ENCODE measurements at regions not wholly inside any gene's neighbourhood (a gene's known extent, or its start where the extent isn't known, plus 50 kb on each side); places are given as distances from the start of the nearest gene placed in this dataset.

GRCh38 chr6:170212956-170213636, 77.8 kb downstream of the DLL1 start:
- DNase-seq, result no peak

DNA sequence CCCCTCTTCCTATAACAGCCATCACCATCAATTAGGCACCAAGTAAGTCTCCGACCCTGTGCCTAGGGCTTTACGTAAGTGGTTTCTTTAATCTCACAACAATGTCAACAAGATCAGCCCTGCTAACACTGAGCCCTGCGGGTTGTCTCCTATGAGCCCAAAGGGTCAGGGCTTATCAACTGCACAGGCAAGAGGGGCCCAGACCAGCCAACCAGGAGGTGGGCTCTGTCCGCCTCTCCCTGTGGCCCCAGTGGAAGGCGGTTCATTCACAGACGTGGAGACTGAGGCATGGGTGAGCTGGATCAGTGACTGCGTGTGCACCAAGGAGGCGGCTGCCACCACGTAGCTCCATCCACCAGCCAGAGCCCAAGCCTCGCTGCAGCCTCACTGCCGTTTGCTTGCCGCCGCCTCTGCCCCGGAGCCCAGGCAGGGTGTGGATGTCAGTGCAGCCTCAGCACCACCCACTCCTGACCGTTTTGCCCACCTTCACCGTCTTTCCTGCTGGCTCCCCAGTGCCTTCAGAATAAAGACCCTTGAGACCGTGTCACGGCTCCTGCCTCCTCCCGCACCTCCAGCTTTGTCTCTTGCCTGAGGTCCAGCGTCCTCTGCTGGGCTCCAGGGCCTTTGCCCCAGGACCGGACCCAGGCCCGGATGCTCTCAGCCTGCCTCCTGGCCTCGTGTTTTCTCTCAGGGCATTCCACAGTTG, 78.7 kb downstream of the DLL1 start:
- DNase-seq, result no peak

- no peak for DNase-seq
Measured at GRCh38 chr6:170211404-170212025, 79.4 kb downstream of the DLL1 start.

GRCh38 chr6:170210651-170211403, 80.1 kb downstream of the DLL1 start:
- no peak for DNase-seq

GRCh38 chr6:170210026-170210390, 80.9 kb downstream of the DLL1 start:
- no peak for DNase-seq

- no peak for DNase-seq
Measured at GRCh38 chr6:170209354-170210025, 81.4 kb downstream of the DLL1 start.

GRCh38 chr6:170208651-170209353, 82.1 kb downstream of the DLL1 start:
- no peak for DNase-seq

DNA sequence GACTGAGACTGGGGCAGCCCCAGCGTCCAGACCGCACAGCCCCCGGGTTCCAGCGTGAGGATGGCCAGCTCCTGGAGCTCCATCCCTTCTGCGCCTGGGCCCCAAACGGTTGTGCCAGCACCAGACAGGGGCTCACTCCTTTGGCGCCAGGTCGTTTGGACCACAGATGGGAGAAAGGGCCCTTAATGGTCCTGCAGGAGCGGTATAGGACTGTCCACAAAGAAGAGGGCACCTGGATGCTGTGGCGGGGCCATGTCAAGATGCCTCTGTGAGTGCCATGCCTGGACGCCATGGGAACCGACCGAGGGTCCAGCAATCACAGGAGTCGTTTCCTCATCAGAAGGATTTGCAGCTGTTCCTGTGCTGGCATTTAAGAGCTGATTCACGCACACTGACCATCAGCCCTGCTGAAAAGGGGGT, 82.7 kb downstream of the DLL1 start:
- no peak for DNase-seq

- no peak for DNase-seq
Measured at GRCh38 chr6:170207586-170208181, 83.2 kb downstream of the DLL1 start.

- no peak for DNase-seq
Measured at GRCh38 chr6:170206851-170207431, 83.9 kb downstream of the DLL1 start.

DNA sequence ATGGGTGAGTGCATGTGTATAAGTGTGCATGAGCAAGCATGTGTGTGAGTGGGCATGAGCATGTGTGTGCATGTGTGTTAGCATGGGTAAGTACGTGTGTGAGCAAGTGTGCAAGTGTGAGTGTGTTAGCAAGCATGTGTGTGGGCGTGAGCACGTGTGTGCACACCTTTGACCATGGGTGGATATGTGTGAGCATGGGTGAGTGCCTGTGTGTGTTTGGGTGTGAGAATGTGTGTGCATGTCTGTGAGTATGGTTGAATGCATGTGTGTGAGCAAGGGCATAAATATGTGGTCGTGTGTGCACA, 84.6 kb downstream of the DLL1 start:
- no peak for DNase-seq

DNA sequence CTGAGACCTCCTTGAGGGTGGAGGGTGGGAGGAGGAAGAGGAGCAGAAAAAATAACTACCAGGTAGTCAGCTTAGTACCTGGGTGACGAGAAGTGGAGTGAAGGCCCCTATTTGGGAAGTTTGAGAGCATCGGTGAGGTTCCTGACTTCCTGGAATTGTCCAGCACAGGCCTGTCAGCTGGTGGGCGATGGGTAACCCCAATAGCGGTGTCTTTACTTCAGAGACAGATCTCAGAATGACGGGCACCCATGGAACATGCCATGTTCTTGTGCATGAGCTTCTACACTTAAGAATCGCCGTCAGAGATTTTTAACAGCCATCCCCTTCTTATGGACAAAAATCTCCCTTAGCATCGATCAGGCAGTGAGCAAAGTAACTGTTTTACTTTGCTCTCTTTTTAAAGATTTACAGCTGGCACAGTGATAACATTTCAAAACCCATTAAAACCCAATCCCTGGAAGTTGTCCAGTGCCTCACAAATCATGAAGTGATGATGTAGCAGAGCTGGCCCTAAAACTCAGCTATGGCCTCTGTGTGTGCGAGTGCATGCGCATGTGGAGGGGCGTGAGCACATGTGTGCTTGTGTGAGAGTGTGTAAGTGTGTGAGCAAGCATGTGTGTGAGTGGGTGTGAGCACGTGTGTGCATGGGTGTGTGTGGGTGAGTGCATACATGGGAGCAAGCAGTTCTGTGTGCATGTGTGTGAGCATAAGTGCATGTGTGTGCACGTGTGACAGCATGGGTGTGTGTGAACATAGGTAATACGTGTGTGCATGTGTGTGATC, 85.2 kb downstream of the DLL1 start:
- no peak for DNase-seq

- no peak for DNase-seq
Measured at GRCh38 chr6:170205126-170205525, 85.8 kb downstream of the DLL1 start.

DNA sequence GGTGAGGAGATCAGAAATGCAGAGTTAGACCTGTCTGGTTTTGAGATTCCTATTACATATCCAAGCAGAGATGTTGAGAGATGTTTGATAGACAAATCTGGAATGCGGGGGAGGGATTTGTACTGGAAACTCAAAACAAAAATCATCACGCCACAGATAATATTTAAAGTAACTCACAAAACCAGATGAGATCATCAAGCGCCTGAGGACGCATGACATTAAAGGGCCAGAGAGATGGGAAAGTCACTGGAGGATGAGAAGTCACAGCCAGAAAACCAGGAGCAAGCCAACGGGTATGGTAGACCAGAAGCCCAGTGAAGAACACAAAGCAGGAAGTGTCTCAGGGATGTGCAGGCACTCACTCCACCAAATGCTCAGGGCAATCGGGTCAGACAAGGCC, 87.7 kb downstream of the DLL1 start:
- DNase-seq, result no peak

DNA sequence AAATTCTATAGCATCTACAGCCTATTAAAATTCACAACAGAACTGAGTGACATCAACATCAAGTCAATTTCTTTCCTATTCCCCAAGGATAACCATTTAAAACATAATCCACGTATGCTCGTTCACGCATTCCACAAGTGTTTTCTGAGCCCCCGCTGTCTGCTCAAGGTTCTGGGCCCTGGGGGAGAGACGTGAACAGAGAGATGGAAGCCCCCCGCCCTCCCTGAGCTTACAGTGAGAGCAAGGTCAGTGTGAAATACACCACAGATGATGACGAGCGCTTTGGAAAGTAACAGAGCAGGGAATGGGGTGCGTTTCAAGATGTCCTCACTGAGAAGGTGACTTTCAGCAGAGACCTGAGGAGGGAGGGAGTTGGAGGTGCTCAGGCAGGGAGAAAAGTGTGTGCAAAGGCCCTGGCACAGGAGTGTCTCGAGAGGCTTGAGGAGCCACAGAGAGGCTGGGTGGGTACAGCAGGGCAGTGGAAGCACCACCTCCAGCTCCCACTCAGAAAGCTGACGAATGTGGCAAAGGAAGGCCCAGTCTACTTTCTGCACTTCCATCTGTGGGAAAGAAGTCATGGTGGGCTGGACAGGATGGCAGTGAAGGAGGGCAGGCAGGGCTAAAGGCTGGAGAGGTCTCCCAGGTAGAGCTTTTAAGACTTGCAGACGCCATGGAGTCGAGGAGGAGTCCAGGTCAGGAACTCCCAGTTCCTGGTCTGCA, 88.3 kb downstream of the DLL1 start:
- no peak for DNase-seq

DNA sequence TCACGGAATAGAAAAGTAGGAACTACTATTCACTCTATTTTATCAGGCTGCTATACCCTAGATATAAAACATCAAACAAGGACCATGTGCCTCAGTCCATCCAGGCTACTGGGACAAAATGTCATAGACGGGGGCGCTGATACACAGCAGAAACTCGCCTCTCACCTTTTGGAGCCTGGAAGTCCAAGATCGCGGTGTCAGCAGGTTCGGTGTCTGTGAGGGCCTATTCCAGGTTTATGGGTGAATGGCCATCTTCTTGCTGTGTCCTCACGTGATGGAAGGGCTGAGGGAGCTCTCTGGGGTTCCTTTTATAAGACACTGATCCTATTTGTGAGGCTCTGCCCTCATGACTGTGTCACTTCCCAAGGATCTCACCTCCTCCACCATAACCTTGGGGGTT, 89.5 kb downstream of the DLL1 start:
- no peak for DNase-seq

DNA sequence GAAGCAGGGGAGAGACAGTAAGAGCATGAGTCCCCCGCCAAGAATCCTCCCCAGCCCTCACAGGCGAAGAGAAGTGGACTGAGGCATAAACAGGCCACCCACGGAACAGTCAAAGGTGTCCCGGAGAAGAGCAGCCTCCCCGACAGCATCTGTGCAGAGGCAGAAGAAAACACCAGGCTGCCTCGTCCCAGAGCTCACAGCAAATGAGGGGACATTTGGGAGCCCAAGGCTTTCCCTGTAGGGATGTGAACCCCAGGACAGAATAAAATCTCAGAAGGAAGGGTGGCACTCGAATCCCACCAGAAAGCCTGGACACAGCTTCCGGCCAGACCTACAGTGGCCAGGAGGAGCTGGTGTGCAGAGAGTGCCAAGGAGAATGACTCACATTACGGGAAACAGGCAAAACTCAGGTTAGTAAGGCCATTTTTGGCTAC, 90.4 kb downstream of the DLL1 start:
- DNase-seq, result no peak

GRCh38 chr6:170199716-170200115, 91.2 kb downstream of the DLL1 start:
- no peak for DNase-seq

DNA sequence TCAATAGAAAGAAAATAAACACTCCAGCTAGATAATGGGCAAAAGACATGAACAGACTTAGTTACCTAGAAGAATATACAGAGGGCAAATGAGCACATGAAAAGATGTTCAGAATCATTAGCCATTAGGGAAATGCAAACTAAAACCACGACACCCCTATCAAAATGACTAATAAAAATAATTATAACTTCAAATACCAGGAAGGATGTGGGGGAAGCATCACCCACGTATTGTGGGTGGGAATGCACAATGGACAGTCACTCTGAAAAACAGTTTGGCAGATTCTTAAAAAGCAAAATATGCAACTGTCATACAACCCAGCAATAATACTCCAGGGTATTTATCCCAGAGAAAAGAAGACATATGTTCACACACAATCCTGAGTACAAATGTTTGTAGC, 92.6 kb downstream of the DLL1 start:
- DNase-seq, result no peak

DNA sequence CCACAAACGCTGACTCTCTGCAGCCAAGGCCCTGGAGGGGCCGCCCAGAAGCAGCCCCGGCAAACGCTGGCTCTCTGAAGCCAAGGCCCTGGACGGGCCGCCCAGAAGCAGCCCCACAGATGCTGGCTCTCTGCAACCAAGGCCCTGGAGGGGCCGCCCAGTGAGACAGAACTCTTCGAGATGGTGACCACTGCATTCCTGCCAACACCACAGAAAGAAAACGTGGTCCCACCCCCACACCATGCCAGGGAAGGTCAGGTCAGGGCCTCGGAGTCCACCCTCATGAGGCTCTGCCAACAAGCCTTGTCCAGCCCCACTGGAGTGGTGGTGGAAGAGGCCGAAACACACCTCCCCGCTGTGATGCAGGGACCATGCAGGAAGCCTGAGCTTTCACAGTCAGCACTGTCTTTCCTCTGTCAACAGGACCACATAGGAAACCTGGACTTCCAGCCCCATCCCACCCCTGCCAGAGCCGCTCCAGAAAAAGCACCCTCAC, 97.5 kb downstream of the DLL1 start:
- no peak for DNase-seq
